ENCODE measurements at regions not wholly inside any gene's neighbourhood (a gene's known extent, or its start where the extent isn't known, plus 50 kb on each side); places are given as distances from the start of the nearest gene placed in this dataset.
A peak's percentile ranks its signal among the peaks of the same experiment; 100 is the strongest.

GRCh38 chr5:116938488-116938887, 363.9 kb upstream of the SEMA6A start:
- H3K27me3 Mint-ChIP-seq (ENCODE audit: insufficient read depth, low read depth, poor library complexity), result no peaks in the 10 kb centered on the region
- peak overlapping the region; percentile 91 for H3K27ac ChIP-seq (ENCODE audit: low read depth)
- H3F3A ChIP-seq (replicated peaks; ENCODE audit: low read depth), result 0 out of 2 replicates have a peak, but pooled peaks cover 4% of the 10 kb centered on the region
- TF ChIP-seq ZNF462 (CRISPR knock-in tag; IDR thresholded peaks at IDR 0.05), result peak; percentile 51; the same call in 1 of the 2 replicates
- TF ChIP-seq NANOG (IDR thresholded peaks at IDR 0.05; ENCODE audit: borderline replicate concordance), result peak; percentile 75; the same call in 1 of the 2 replicates
- TF ChIP-seq REST (IDR thresholded peaks at IDR 0.05; ENCODE audit: unreplicated experiment), result no peak
- peak; percentile 76 for DNase-seq (ENCODE audit: low spot score)
- peaks cover 30% of the 10 kb centered on the region for H3K4me1 ChIP-seq (ENCODE audit: insufficient read depth)
- 0 out of 3 replicates have a peak overlapping the region, but pooled peaks have one; percentile 16 for H3K4me3 Mint-ChIP-seq
- H3K9me2 ChIP-seq (ENCODE audit: insufficient read depth), result peaks cover 10% of the 10 kb centered on the region; the same call in 1 of the 2 replicates
- peak overlapping the region; percentile 84 for H3K27ac Mint-ChIP-seq
- H4K20me1 ChIP-seq (replicated peaks; ENCODE audit: insufficient read depth), result no peaks in the 10 kb centered on the region
- no peaks in the 10 kb centered on the region for H3K79me2 ChIP-seq (replicated peaks; ENCODE audit: insufficient read depth)
- peak overlapping the region; percentile 21 for H3K4me2 ChIP-seq
- ATAC-seq, result peak; percentile 99
- H2AFZ ChIP-seq, result no peak overlapping the region
- H3K4me3 ChIP-seq, result peak overlapping the region; percentile 15; the same call in 1 of the 2 replicates
- H3K36me3 ChIP-seq (ENCODE audit: insufficient read depth), result no peaks in the 10 kb centered on the region
- H3K36me3 Mint-ChIP-seq (ENCODE audit: low read depth), result no peaks in the 10 kb centered on the region
- H3K4me1 Mint-ChIP-seq, result peaks cover 29% of the 10 kb centered on the region
- no peaks in the 10 kb centered on the region for H3K9me3 Mint-ChIP-seq
- H3K27me3 ChIP-seq (ENCODE audit: insufficient read depth), result no peaks in the 10 kb centered on the region

Measured in GM23338 (cell line).